ENCODE measurements at regions not wholly inside any gene's neighbourhood (a gene's known extent, or its start where the extent isn't known, plus 50 kb on each side); places are given as distances from the start of the nearest gene placed in this dataset.

GRCh38 chr13:99808786-99809185 is 162.8 kb downstream of the ZIC5 start:
- no peak overlapping the region for H3K27ac ChIP-seq (ENCODE audit: low read depth in 1 of 2, low read length in 1 of 2)
- H3K36me3 ChIP-seq (ENCODE audit: control insufficient read depth in 2 of 2, insufficient read depth in 2 of 2, low read length in 1 of 2), result no peaks in the 10 kb centered on the region
- no peaks in the 10 kb centered on the region for H3K4me1 ChIP-seq (ENCODE audit: control insufficient read depth in 2 of 2, insufficient read depth in 2 of 2, low read length in 2 of 2)
- no peaks in the 10 kb centered on the region for H3K9me3 ChIP-seq (ENCODE audit: control insufficient read depth in 2 of 2, insufficient read depth in 1 of 2, low read length in 1 of 2)
- WGBS, result 0% methylated on average over 1 of the region's 1 CpG
- H3K4me3 ChIP-seq (ENCODE audit: low read length in 2 of 2), result no peak overlapping the region
- H3K27me3 ChIP-seq (ENCODE audit: control insufficient read depth in 2 of 2, insufficient read depth in 1 of 2, low read length in 1 of 2), result no peaks in the 10 kb centered on the region
- no peak for DNase-seq (ENCODE audit: low read depth in 6 of 9, low spot score in 9 of 9)

DNA sequence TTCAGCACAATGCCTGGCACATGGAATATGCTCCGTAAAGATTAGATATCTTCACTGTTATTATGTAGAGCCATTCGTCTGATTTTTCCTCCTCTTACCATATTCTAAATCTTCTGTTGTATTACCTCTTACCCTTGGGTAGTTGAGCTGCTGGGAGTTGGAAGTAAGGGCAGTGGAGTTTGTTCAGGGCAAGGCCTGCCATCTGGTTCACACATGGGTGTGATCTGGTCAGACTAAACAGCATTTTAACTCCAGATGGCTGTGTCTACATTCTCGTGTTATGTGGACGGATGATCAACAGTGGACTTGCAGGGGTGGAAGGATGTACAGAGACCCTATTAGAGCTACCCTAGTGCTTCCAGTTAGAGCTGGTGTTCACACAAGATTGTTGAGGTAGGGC is 164.9 kb downstream of the ZIC5 start:
- Histone ChIP-seq H3K27ac (ENCODE audit: low read depth in 1 of 2, low read length in 1 of 2) (no peak overlapping the region), H3K4me1 (ENCODE audit: control insufficient read depth in 2 of 2, insufficient read depth in 2 of 2, low read length in 2 of 2) (no peaks in the 10 kb centered on the region), H3K9me3 (ENCODE audit: control insufficient read depth in 2 of 2, insufficient read depth in 1 of 2, low read length in 1 of 2) (no peaks in the 10 kb centered on the region), H3K36me3 (ENCODE audit: control insufficient read depth in 2 of 2, insufficient read depth in 2 of 2, low read length in 1 of 2) (no peaks in the 10 kb centered on the region), H3K4me3 (ENCODE audit: low read length in 2 of 2) (no peak overlapping the region), H3K27me3 (ENCODE audit: control insufficient read depth in 2 of 2, insufficient read depth in 1 of 2, low read length in 1 of 2) (no peaks in the 10 kb centered on the region)
- 96% methylated on average over 4 of the region's 4 CpGs for WGBS
- no peak for DNase-seq (ENCODE audit: low read depth in 6 of 9, low spot score in 9 of 9)

- H3K27ac ChIP-seq (ENCODE audit: low read depth in 1 of 2, low read length in 1 of 2), result no peak overlapping the region
- WGBS, result 82% methylated on average over 7 of the region's 7 CpGs
- H3K9me3 ChIP-seq (ENCODE audit: control insufficient read depth in 2 of 2, insufficient read depth in 1 of 2, low read length in 1 of 2), result no peaks in the 10 kb centered on the region
- no peak overlapping the region for H3K4me3 ChIP-seq (ENCODE audit: low read length in 2 of 2)
- no peak for DNase-seq (ENCODE audit: low read depth in 6 of 9, low spot score in 9 of 9)
- H3K27me3 ChIP-seq (ENCODE audit: control insufficient read depth in 2 of 2, insufficient read depth in 1 of 2, low read length in 1 of 2), result no peaks in the 10 kb centered on the region
- no peaks in the 10 kb centered on the region for H3K4me1 ChIP-seq (ENCODE audit: control insufficient read depth in 2 of 2, insufficient read depth in 2 of 2, low read length in 2 of 2)
- no peaks in the 10 kb centered on the region for H3K36me3 ChIP-seq (ENCODE audit: control insufficient read depth in 2 of 2, insufficient read depth in 2 of 2, low read length in 1 of 2)
Observed at GRCh38 chr13:99805361-99805760, 166.2 kb downstream of the ZIC5 start.

DNA sequence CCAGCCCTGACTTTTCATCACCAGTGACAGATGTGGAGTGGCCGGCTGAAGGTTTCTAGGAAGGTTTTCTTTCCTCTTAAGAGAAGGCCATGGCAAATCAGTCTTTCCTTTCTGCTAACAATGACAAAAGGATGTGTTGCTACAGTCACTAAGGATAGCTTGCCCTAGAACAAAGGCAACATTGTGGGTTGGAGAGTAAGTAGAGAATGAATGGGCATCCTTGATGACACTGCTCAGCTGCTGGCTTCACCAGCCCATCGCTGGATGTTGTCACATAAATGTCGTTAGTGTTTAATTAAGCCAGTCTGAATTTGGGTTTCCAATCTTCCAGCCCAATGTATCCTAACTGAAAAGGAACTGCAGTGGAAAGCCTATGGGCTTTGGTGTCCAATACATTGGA is 168.4 kb downstream of the ZIC5 start:
- no peak overlapping the region for H3K4me3 ChIP-seq (ENCODE audit: low read length in 2 of 2)
- no peak for DNase-seq (ENCODE audit: low read depth in 6 of 9, low spot score in 9 of 9)
- H3K27ac ChIP-seq (ENCODE audit: low read depth in 1 of 2, low read length in 1 of 2), result no peak overlapping the region
- no peaks in the 10 kb centered on the region for H3K4me1 ChIP-seq (ENCODE audit: control insufficient read depth in 2 of 2, insufficient read depth in 2 of 2, low read length in 2 of 2)
- H3K27me3 ChIP-seq (ENCODE audit: control insufficient read depth in 2 of 2, insufficient read depth in 1 of 2, low read length in 1 of 2), result no peaks in the 10 kb centered on the region
- WGBS, result 97% methylated on average over 3 of the region's 3 CpGs
- H3K36me3 ChIP-seq (ENCODE audit: control insufficient read depth in 2 of 2, insufficient read depth in 2 of 2, low read length in 1 of 2), result no peaks in the 10 kb centered on the region
- H3K9me3 ChIP-seq (ENCODE audit: control insufficient read depth in 2 of 2, insufficient read depth in 1 of 2, low read length in 1 of 2), result no peaks in the 10 kb centered on the region

- H3K4me3 ChIP-seq (ENCODE audit: low read length in 2 of 2), result no peak overlapping the region
- H3K36me3 ChIP-seq (ENCODE audit: control insufficient read depth in 2 of 2, insufficient read depth in 2 of 2, low read length in 1 of 2), result no peaks in the 10 kb centered on the region
- H3K27ac ChIP-seq (ENCODE audit: low read depth in 1 of 2, low read length in 1 of 2), result no peak overlapping the region
- no peaks in the 10 kb centered on the region for H3K4me1 ChIP-seq (ENCODE audit: control insufficient read depth in 2 of 2, insufficient read depth in 2 of 2, low read length in 2 of 2)
- no peaks in the 10 kb centered on the region for H3K27me3 ChIP-seq (ENCODE audit: control insufficient read depth in 2 of 2, insufficient read depth in 1 of 2, low read length in 1 of 2)
- H3K9me3 ChIP-seq (ENCODE audit: control insufficient read depth in 2 of 2, insufficient read depth in 1 of 2, low read length in 1 of 2), result no peaks in the 10 kb centered on the region
- DNase-seq (ENCODE audit: low read depth in 6 of 9, low spot score in 9 of 9), result no peak
Observed at GRCh38 chr13:99802416-99802815, 169.2 kb downstream of the ZIC5 start.

DNA sequence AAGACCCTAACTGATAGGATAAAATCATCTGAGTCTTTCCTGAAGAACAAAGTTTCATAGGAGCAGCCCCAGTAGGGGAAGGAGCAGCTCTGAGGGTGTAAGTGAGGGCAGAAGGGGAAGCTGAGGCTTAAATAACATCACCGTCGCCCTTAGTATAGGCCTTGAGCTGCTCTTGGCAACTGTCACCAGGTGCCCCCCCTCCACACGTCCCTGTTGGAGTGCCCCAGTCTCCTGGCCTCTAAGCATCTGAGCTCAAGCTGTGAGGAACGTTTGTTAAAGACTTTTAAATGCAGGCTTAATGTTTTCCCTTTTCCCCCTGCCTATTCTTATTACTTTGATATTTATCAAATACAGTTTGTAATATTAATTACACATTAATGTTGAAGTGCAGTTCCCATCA is 170.6 kb downstream of the ZIC5 start:
- Histone ChIP-seq H3K27me3 (ENCODE audit: control insufficient read depth in 2 of 2, insufficient read depth in 1 of 2, low read length in 1 of 2) (no peaks in the 10 kb centered on the region), H3K9me3 (ENCODE audit: control insufficient read depth in 2 of 2, insufficient read depth in 1 of 2, low read length in 1 of 2) (no peaks in the 10 kb centered on the region), H3K36me3 (ENCODE audit: control insufficient read depth in 2 of 2, insufficient read depth in 2 of 2, low read length in 1 of 2) (no peaks in the 10 kb centered on the region), H3K27ac (ENCODE audit: low read depth in 1 of 2, low read length in 1 of 2) (no peak overlapping the region), H3K4me3 (ENCODE audit: low read length in 2 of 2) (no peak overlapping the region), H3K4me1 (ENCODE audit: control insufficient read depth in 2 of 2, insufficient read depth in 2 of 2, low read length in 2 of 2) (no peaks in the 10 kb centered on the region)
- WGBS, result 88% methylated on average over 4 of the region's 4 CpGs
- DNase-seq (ENCODE audit: low read depth in 6 of 9, low spot score in 9 of 9), result no peak

- no peaks in the 10 kb centered on the region for H3K36me3 ChIP-seq (ENCODE audit: control insufficient read depth in 2 of 2, insufficient read depth in 2 of 2, low read length in 1 of 2)
- H3K27me3 ChIP-seq (ENCODE audit: control insufficient read depth in 2 of 2, insufficient read depth in 1 of 2, low read length in 1 of 2), result no peaks in the 10 kb centered on the region
- H3K27ac ChIP-seq (ENCODE audit: low read depth in 1 of 2, low read length in 1 of 2), result no peak overlapping the region
- no peaks in the 10 kb centered on the region for H3K4me1 ChIP-seq (ENCODE audit: control insufficient read depth in 2 of 2, insufficient read depth in 2 of 2, low read length in 2 of 2)
- DNase-seq (ENCODE audit: low read depth in 6 of 9, low spot score in 9 of 9), result no peak
- WGBS, result 94% methylated on average over 3 of the region's 3 CpGs
- H3K9me3 ChIP-seq (ENCODE audit: control insufficient read depth in 2 of 2, insufficient read depth in 1 of 2, low read length in 1 of 2), result no peaks in the 10 kb centered on the region
- no peak overlapping the region for H3K4me3 ChIP-seq (ENCODE audit: low read length in 2 of 2)
Observed at GRCh38 chr13:99800011-99800410, 171.6 kb downstream of the ZIC5 start.

DNA sequence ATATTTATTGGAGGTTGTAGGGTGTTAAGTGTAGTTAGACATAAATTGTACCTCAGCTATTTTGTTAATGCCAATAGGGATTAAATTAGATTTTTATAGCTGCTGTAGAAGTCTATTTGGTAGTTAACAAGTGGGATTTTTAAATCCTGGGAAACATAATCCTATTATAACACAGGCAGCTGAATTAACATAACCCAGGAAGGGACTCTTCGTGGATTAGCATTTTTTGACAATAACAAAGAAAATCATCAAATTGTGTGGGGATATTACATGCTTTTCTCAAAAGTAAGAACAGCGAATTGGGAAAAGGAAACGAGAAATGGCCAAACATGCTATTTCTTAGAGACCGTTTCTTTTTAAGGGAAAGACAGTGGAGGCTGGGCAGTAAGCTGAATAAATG is 172.8 kb downstream of the ZIC5 start:
- H3K4me1 ChIP-seq (ENCODE audit: control insufficient read depth in 2 of 2, insufficient read depth in 2 of 2, low read length in 2 of 2), result no peaks in the 10 kb centered on the region
- no peaks in the 10 kb centered on the region for H3K27me3 ChIP-seq (ENCODE audit: control insufficient read depth in 2 of 2, insufficient read depth in 1 of 2, low read length in 1 of 2)
- no peak overlapping the region for H3K4me3 ChIP-seq (ENCODE audit: low read length in 2 of 2)
- no peaks in the 10 kb centered on the region for H3K9me3 ChIP-seq (ENCODE audit: control insufficient read depth in 2 of 2, insufficient read depth in 1 of 2, low read length in 1 of 2)
- WGBS, result 95% methylated on average over 4 of the region's 4 CpGs
- no peak overlapping the region for H3K27ac ChIP-seq (ENCODE audit: low read depth in 1 of 2, low read length in 1 of 2)
- H3K36me3 ChIP-seq (ENCODE audit: control insufficient read depth in 2 of 2, insufficient read depth in 2 of 2, low read length in 1 of 2), result no peaks in the 10 kb centered on the region
- DNase-seq (ENCODE audit: low read depth in 6 of 9, low spot score in 9 of 9), result no peak

DNA sequence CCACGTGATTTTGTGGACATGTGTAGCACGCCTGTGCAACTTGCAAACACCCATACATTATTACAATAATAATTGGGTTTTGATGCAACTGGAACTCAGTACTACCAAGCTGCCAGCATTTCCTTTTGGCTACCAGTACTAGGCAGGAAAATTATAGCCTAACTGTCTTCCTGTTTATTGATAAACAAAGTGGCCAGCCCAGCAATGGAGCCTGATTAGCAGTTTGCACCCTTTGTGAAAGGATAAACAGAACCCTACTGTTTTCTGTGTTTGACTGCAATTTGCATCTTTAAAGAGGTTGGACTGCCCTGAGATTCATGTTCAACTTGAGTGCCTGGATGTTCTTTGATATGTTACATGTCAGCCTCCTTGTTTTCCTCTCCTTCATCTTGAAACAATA is 173.9 kb downstream of the ZIC5 start:
- Histone ChIP-seq H3K4me3 (ENCODE audit: low read length in 2 of 2) (no peak overlapping the region), H3K36me3 (ENCODE audit: control insufficient read depth in 2 of 2, insufficient read depth in 2 of 2, low read length in 1 of 2) (no peaks in the 10 kb centered on the region), H3K27ac (ENCODE audit: low read depth in 1 of 2, low read length in 1 of 2) (no peak overlapping the region), H3K4me1 (ENCODE audit: control insufficient read depth in 2 of 2, insufficient read depth in 2 of 2, low read length in 2 of 2) (no peaks in the 10 kb centered on the region), H3K9me3 (ENCODE audit: control insufficient read depth in 2 of 2, insufficient read depth in 1 of 2, low read length in 1 of 2) (no peaks in the 10 kb centered on the region), H3K27me3 (ENCODE audit: control insufficient read depth in 2 of 2, insufficient read depth in 1 of 2, low read length in 1 of 2) (no peaks in the 10 kb centered on the region)
- DNase-seq (ENCODE audit: low read depth in 6 of 9, low spot score in 9 of 9), result no peak
- 82% methylated on average over 2 of the region's 2 CpGs for whole genome bisulfite sequencing

DNA sequence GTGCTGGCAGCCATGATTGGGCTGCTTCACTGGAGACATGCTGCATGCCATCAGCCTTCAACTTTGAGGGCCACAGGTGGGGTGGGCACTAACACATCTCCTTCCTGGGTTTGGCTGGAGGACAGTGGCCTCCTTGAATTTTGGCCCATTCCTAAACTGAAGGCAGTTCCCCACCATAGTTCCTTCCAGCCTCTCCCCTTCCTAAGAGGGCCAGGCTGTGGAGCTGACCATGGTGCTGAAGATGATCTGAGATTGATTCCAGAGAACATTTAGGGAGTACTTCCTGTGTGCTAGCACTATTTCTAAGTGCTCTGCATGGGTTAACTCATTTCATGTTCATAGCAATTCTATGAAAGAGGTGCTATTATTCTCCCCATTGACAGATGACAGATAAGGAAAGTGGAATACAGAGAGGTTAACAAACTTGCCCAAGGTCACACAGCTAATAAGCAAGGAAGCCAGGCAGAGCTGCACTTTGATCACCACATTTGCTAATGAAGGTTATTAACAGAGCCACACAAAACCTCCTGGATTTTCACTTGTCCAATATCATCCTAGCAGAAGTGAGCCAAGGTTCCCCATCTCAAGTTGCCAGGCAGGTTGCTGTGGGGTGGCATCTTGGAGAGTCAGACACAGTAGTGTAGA is 175.3 kb downstream of the ZIC5 start:
- H3K27ac ChIP-seq (ENCODE audit: low read depth in 1 of 2, low read length in 1 of 2), result no peak overlapping the region
- no peak overlapping the region for H3K4me3 ChIP-seq (ENCODE audit: low read length in 2 of 2)
- H3K36me3 ChIP-seq (ENCODE audit: control insufficient read depth in 2 of 2, insufficient read depth in 2 of 2, low read length in 1 of 2), result no peaks in the 10 kb centered on the region
- no peaks in the 10 kb centered on the region for H3K27me3 ChIP-seq (ENCODE audit: control insufficient read depth in 2 of 2, insufficient read depth in 1 of 2, low read length in 1 of 2)
- no peaks in the 10 kb centered on the region for H3K4me1 ChIP-seq (ENCODE audit: control insufficient read depth in 2 of 2, insufficient read depth in 2 of 2, low read length in 2 of 2)
- DNase-seq (ENCODE audit: low read depth in 6 of 9, low spot score in 9 of 9), result peak; percentile 12 to 75 (median 43)
- no peaks in the 10 kb centered on the region for H3K9me3 ChIP-seq (ENCODE audit: control insufficient read depth in 2 of 2, insufficient read depth in 1 of 2, low read length in 1 of 2)

Measured in thymus (tissue), 11 donors.